HCT116 (cell line): ENCODE measurements at regions not wholly inside any gene's neighbourhood (a gene's known extent, or its start where the extent isn't known, plus 50 kb on each side); places are given as distances from the start of the nearest gene placed in this dataset.

Source experiments
- ATAC-seq: fragments of 200-7000 bp; cut with Tn5 transposase; 2 replicates; pipeline ENCODE4 v1.9.1; 2020; ENCODE audit warnings: mild to moderate bottlenecking, moderate library complexity
- BruUV-seq: library from RNA; stranded (reverse); fragments of 400-500 nt; replicated peaks from 2 replicates; lab custom pipeline; 2021; lab: Mats Ljungman, UMichigan
- CTCF ChIA-PET: fragments of 300-600 bp; sonication (Branson Sonifier 250); formaldehyde crosslinking; loops from one replicate; lab custom pipeline; 2021; ENCODE audit warnings: antibody characterized with exemption; lab: Charles Lee
- POLR2A ChIA-PET: fragments of 300-600, 350-600 bp; sonication (Branson Sonifier 250); formaldehyde crosslinking; loops from one replicate; lab custom pipeline; 2021; ENCODE audit warnings: antibody characterized with exemption; lab: Charles Lee
- RAD21 ChIA-PET, 2 experiments: fragments of 300-600 bp; sonication (Branson Sonifier 250); formaldehyde crosslinking; loops; one replicate each; lab custom pipeline; 2023; ENCODE audit warnings: low total read pairs in 2 of 2; ENCODE audit not compliant: uncharacterized antibody in 2 of 2, unreplicated experiment in 2 of 2, low non-redundant PET in 1 of 2; lab: Charles Lee
- DNase-seq: peaks from one replicate; pipeline ENCODE4 v3.0.0-alpha.2; 2010; ENCODE audit warnings: low read depth, low spot score
- H2AFZ ChIP-seq: fragments of 200-600 bp; shearing (Covaris generic), sonication (generic); 2 replicates; pipeline ENCODE4 v1.6.1; 2017; ENCODE audit warnings: low read depth, mixed run types, mixed read lengths, antibody characterized with exemption, low read length; ENCODE audit not compliant: poor library complexity, severe bottlenecking
- H3K27ac ChIP-seq: 2 replicates; pipeline ENCODE4 v1.5.1; 2012; ENCODE audit warnings: low read depth, low read length
- H3K27me3 ChIP-seq: fragments of 200-600 bp; sonication (generic); 2 replicates; pipeline ENCODE4 v1.6.1; 2016; ENCODE audit warnings: mixed run types, low read length, mixed read lengths; ENCODE audit not compliant: insufficient read depth
- H3K36me3 ChIP-seq, 2 experiments: fragments of 200-500 bp in 1 of 2; fragments of 200-600 bp in 1 of 2; sonication (Bioruptor generic) in 1 of 2; sonication (generic) in 1 of 2; 2 replicates each; pipeline versions ENCODE4 v1.5.1 to v1.6.1; 2014 to 2016; ENCODE audit warnings: low read length in 2 of 2, inconsistent platforms in 1 of 2, mixed read lengths in 1 of 2, mixed run types in 1 of 2; ENCODE audit not compliant: insufficient read depth in 2 of 2, control insufficient read depth in 1 of 2
- H3K4me1 ChIP-seq, 2 experiments: fragments of 200-600 bp in 1 of 2; sonication (generic) in 1 of 2; 2 replicates each; pipeline versions ENCODE4 v1.5.1 to v1.6.1; 2012 to 2017; ENCODE audit warnings: low read length in 2 of 2, inconsistent platforms in 1 of 2, mild to moderate bottlenecking in 1 of 2, mixed read lengths in 1 of 2, mixed run types in 1 of 2, moderate library complexity in 1 of 2; ENCODE audit not compliant: insufficient read depth in 2 of 2, control insufficient read depth in 1 of 2
- H3K4me2 ChIP-seq: fragments of 200-600 bp; sonication (generic); 2 replicates; pipeline ENCODE4 v1.6.1; 2017; ENCODE audit warnings: mixed run types, low read length, mixed read lengths
- H3K4me3 ChIP-seq, 2 experiments: fragments of 200-600 bp in 1 of 2; sonication (generic) in 1 of 2; replicated peaks in 1 of 2; 2 replicates each; pipeline ENCODE4 v1.5.1; 2011 to 2016; ENCODE audit warnings: low read length in 2 of 2, control low read depth in 1 of 2, low read depth in 1 of 2, mild to moderate bottlenecking in 1 of 2, mixed read lengths in 1 of 2, mixed run types in 1 of 2
- H3K79me2 ChIP-seq: fragments of 200-600 bp; sonication (generic); 2 replicates; pipeline ENCODE4 v1.6.1; 2017; ENCODE audit warnings: mild to moderate bottlenecking, mixed run types, low read length, moderate library complexity, mixed read lengths; ENCODE audit not compliant: insufficient read depth
- H3K9ac ChIP-seq: fragments of 200-600 bp; sonication (generic); 2 replicates; pipeline ENCODE4 v1.6.1; 2016; ENCODE audit warnings: low read length, mixed read lengths
- H3K9me2 ChIP-seq: fragments of 200-600 bp; sonication (generic), shearing (Covaris generic); 2 replicates; pipeline ENCODE4 v1.6.1; 2017; ENCODE audit warnings: mixed run types, mild to moderate bottlenecking, moderate library complexity; ENCODE audit not compliant: insufficient read depth
- H3K9me3 ChIP-seq, 2 experiments: fragments of 200-500 bp in 1 of 2; fragments of 200-600 bp in 1 of 2; sonication (Bioruptor generic) in 1 of 2; sonication (generic) in 1 of 2; 2 replicates each; pipeline ENCODE4 v1.6.1; 2014 to 2017; ENCODE audit warnings: low read length in 2 of 2, mixed read lengths in 2 of 2, inconsistent platforms in 1 of 2, low read depth in 1 of 2, mild to moderate bottlenecking in 1 of 2, mixed run types in 1 of 2, moderate library complexity in 1 of 2; ENCODE audit not compliant: control insufficient read depth in 1 of 2, insufficient read depth in 1 of 2
- H4K20me1 ChIP-seq: fragments of 200-600 bp; sonication (generic), shearing (Covaris generic); 2 replicates; pipeline ENCODE4 v1.6.1; 2017; ENCODE audit warnings: mixed run types, mild to moderate bottlenecking, moderate library complexity; ENCODE audit not compliant: insufficient read depth
- CBX3 ChIP-seq: IDR thresholded peaks from 2 replicates; pipeline ENCODE4 v1.6.1; 2012; ENCODE audit warnings: low read depth
- ELF1 ChIP-seq: IDR thresholded peaks from 2 replicates; pipeline ENCODE4 v1.6.1; 2012; ENCODE audit warnings: low read depth, borderline replicate concordance
- EZH2 ChIP-seq: fragments of 200-600 bp; sonication (generic); IDR thresholded peaks from 2 replicates; pipeline ENCODE4 v1.6.1; 2017; ENCODE audit warnings: antibody characterized with exemption, mixed run types
- FOSL1 ChIP-seq: IDR thresholded peaks from 2 replicates; pipeline ENCODE4 v1.6.1; 2012; ENCODE audit warnings: low read depth
- POLR2A ChIP-seq: IDR thresholded peaks from 2 replicates; pipeline ENCODE4 v1.7.0; 2011; ENCODE audit warnings: borderline replicate concordance; ENCODE audit not compliant: insufficient read depth, insufficient read length; ENCODE audit errors: extremely low read depth
- POLR2AphosphoS5 ChIP-seq: IDR thresholded peaks from 2 replicates; pipeline ENCODE4 v1.6.1; 2011; ENCODE audit warnings: mild to moderate bottlenecking, low read depth, low read length, moderate library complexity
- SP1 ChIP-seq: IDR thresholded peaks from 2 replicates; pipeline ENCODE4 v1.6.1; 2012; ENCODE audit warnings: low read depth
- TCF7L2 ChIP-seq: IDR thresholded peaks from 2 replicates; pipeline ENCODE4 v1.7.0; 2011; ENCODE audit warnings: borderline replicate concordance, inconsistent platforms; ENCODE audit not compliant: insufficient read depth, insufficient read length; ENCODE audit errors: extremely low read depth
- ZNF274 ChIP-seq: fragments of 200-500 bp; sonication (Bioruptor generic); IDR thresholded peaks from 2 replicates; pipeline ENCODE4 v1.6.1; 2014; ENCODE audit warnings: mild to moderate bottlenecking, low read depth, low read length, inconsistent platforms
- intact Hi-C: fragments of 100-400 bp; cut with micrococcal nuclease; formaldehyde crosslinking; loops from 2 replicates; pipeline ENCODE4 v1.10.0; 2022
- TF ChIP-seq, protein P1 (sequence below): IDR thresholded peaks from 2 replicates; pipeline ENCODE4 v1.6.1; 2012
- TF ChIP-seq, protein P2 (sequence below), 3 experiments: fragments of 200-600 bp in 1 of 3; sonication (generic) in 1 of 3; IDR thresholded peaks in 2 of 3; conservative IDR thresholded peaks in 1 of 3; 2 replicates each; pipeline ENCODE4 v1.5.1; 2012 to 2017; ENCODE audit warnings: low read depth in 2 of 3, low read length in 2 of 3, antibody characterized with exemption in 1 of 3, borderline replicate concordance in 1 of 3, control low read depth in 1 of 3, mild to moderate bottlenecking in 1 of 3, mixed read lengths in 1 of 3, mixed run types in 1 of 3, moderate library complexity in 1 of 3; ENCODE audit not compliant: insufficient read depth in 1 of 3
- TF ChIP-seq, protein P3 (sequence below): IDR thresholded peaks from 2 replicates; pipeline ENCODE4 v1.6.1; 2011; ENCODE audit warnings: mild to moderate bottlenecking, low read length, moderate library complexity; ENCODE audit not compliant: insufficient replicate concordance; ENCODE audit errors: extremely low read depth

GRCh38 chr1:233744779-233745513 lies 131.0 kb downstream of the KCNK1 start:
- TF ChIP-seq POLR2A (no peak), ELF1 (no peak), TCF7L2 (no peak), SP1 (no peak), ZNF274 (no peak), FOSL1 (no peak), CBX3 (no peak), EZH2 (no peak), POLR2AphosphoS5 (no peak)
- TF ChIP-seq, protein P1, sequence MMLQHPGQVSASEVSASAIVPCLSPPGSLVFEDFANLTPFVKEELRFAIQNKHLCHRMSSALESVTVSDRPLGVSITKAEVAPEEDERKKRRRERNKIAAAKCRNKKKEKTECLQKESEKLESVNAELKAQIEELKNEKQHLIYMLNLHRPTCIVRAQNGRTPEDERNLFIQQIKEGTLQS: no peak
- TF ChIP-seq, protein P2, sequence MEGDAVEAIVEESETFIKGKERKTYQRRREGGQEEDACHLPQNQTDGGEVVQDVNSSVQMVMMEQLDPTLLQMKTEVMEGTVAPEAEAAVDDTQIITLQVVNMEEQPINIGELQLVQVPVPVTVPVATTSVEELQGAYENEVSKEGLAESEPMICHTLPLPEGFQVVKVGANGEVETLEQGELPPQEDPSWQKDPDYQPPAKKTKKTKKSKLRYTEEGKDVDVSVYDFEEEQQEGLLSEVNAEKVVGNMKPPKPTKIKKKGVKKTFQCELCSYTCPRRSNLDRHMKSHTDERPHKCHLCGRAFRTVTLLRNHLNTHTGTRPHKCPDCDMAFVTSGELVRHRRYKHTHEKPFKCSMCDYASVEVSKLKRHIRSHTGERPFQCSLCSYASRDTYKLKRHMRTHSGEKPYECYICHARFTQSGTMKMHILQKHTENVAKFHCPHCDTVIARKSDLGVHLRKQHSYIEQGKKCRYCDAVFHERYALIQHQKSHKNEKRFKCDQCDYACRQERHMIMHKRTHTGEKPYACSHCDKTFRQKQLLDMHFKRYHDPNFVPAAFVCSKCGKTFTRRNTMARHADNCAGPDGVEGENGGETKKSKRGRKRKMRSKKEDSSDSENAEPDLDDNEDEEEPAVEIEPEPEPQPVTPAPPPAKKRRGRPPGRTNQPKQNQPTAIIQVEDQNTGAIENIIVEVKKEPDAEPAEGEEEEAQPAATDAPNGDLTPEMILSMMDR (IDR thresholded peaks at IDR 0.05 in 2 of 3, conservative IDR thresholded peaks at IDR 0.05 in 1 of 3; ENCODE audit: borderline replicate concordance in 1 of 3, insufficient read depth in 1 of 3, low read depth in 2 of 3, low read length in 2 of 3): no peak
- TF ChIP-seq, protein P3, sequence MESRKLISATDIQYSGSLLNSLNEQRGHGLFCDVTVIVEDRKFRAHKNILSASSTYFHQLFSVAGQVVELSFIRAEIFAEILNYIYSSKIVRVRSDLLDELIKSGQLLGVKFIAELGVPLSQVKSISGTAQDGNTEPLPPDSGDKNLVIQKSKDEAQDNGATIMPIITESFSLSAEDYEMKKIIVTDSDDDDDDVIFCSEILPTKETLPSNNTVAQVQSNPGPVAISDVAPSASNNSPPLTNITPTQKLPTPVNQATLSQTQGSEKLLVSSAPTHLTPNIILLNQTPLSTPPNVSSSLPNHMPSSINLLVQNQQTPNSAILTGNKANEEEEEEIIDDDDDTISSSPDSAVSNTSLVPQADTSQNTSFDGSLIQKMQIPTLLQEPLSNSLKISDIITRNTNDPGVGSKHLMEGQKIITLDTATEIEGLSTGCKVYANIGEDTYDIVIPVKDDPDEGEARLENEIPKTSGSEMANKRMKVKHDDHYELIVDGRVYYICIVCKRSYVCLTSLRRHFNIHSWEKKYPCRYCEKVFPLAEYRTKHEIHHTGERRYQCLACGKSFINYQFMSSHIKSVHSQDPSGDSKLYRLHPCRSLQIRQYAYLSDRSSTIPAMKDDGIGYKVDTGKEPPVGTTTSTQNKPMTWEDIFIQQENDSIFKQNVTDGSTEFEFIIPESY: no peak
- Histone ChIP-seq H3K9me3 (no peaks in the 10 kb centered on the region), H3K27ac (no peak overlapping the region), H3K4me2 (no peak overlapping the region), H3K27me3 (no peaks in the 10 kb centered on the region), H3K4me1 (no peaks in the 10 kb centered on the region), H4K20me1 (no peaks in the 10 kb centered on the region), H3K36me3 (no peaks in the 10 kb centered on the region), H3K9ac (no peak overlapping the region), H3K4me3 (no peak overlapping the region), H2AFZ (no peak overlapping the region), H3K9me2 (no peaks in the 10 kb centered on the region), H3K79me2 (no peaks in the 10 kb centered on the region)
- ATAC-seq (no peak), DNase-seq (no peak)
- intact Hi-C loops: no loop called here
- POLR2A ChIA-PET: no interaction called here
- BruUV-seq: no TSS peak
- CTCF ChIA-PET: no interaction called here
- RAD21 ChIA-PET: no interaction called here
